ENCODE measurements at regions not wholly inside any gene's neighbourhood (a gene's known extent, or its start where the extent isn't known, plus 50 kb on each side); places are given as distances from the start of the nearest gene placed in this dataset.

DNA sequence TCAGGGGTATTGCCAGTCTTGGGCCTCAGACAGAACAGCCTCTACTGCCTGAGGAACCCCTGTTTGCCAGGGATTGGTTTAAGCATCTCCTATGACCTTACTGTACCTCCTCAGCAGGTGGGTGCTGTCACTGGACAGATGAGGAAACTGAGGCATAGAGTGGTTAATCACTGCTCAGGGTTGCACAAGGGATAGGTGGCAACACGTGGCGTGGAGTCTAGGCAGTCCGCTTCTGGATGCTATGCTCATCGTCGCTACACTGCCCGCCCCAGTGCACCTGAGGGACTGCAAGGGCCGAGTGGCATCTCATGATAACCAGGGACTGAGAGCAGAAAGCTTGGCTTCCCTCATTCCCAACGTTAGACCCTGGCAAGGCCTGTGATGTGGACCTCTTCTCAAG is 101.8 kb upstream of the SULF2 start:
- H3K4me3 ChIP-seq = no peak overlapping the region
- no TSS peak for BruUV-seq (replicated peaks)
- intact Hi-C loops (cut with micrococcal nuclease; ENCODE audit: unreplicated experiment) = no loop called here
- no peak for ATAC-seq
- WGBS (ENCODE audit: insufficient coverage, insufficient replicate concordance, low lambda C conversion rate, missing lambda C conversion rate) = 25% methylated on average over 8 of the region's 8 CpGs
- H2AFZ ChIP-seq (ENCODE audit: control insufficient read depth, low read depth, low read length) = no peak overlapping the region
- peaks cover 0 to 2% of the 10 kb centered on the region in 2 experiments; a peak in 2 of 4 replicates for H3K27me3 ChIP-seq (replicated peaks in 1 of 2; ENCODE audit: control insufficient read depth in 2 of 2, insufficient read depth in 2 of 2, low read length in 1 of 2)
- CTCF ChIA-PET = no interaction called here
- no peak for FAIRE-seq
- no peaks in the 10 kb centered on the region for H3K79me2 ChIP-seq (ENCODE audit: control insufficient read depth, insufficient read depth, low read length)
- TF ChIP-seq POU2F2 (IDR thresholded peaks at IDR 0.05; ENCODE audit: borderline replicate concordance, low read depth, low read length) (no peak), NFYB (IDR thresholded peaks at IDR 0.05; ENCODE audit: insufficient read depth, low read depth, low read length) (no peak), RELA (IDR thresholded peaks at IDR 0.05; ENCODE audit: borderline replicate concordance, partially characterized antibody) (no peak), SMARCA5 (IDR thresholded peaks at IDR 0.05) (no peak), TCF7 (IDR thresholded peaks at IDR 0.05; ENCODE audit: borderline replicate concordance) (no peak), E4F1 (IDR thresholded peaks at IDR 0.05; ENCODE audit: borderline replicate concordance, partially characterized antibody) (no peak), CEBPZ (IDR thresholded peaks at IDR 0.05; ENCODE audit: low read depth, low read length) (no peak), EP300 (IDR thresholded peaks at IDR 0.05; ENCODE audit: borderline replicate concordance in 1 of 2, control insufficient read depth in 1 of 2, low read depth in 2 of 2, low read length in 2 of 2) (no peak)
- POLR2A ChIA-PET = no interaction called here
- H3K4me2 ChIP-seq (ENCODE audit: control insufficient read depth, insufficient read depth) = no peak overlapping the region
- H3K36me3 ChIP-seq (ENCODE audit: control insufficient read depth in 2 of 2, insufficient read depth in 2 of 2, low read length in 1 of 2) = no peaks in the 10 kb centered on the region
- SMC1A ChIA-PET (ENCODE audit: uncharacterized antibody, unreplicated experiment) = no interaction called here
- no peak overlapping the region for H3K9ac ChIP-seq (ENCODE audit: control insufficient read depth, insufficient read depth, low read length)
- in situ Hi-C loops (cut with MboI) = no loop called here
- H3K9me3 ChIP-seq (replicated peaks; ENCODE audit: control insufficient read depth, insufficient read depth, low read length) = no peaks in the 10 kb centered on the region
- no peak for DNase-seq (ENCODE audit: low read depth, low spot score)
- H3K27ac ChIP-seq (ENCODE audit: control insufficient read depth, insufficient read depth) = no peak overlapping the region
- no peaks in the 10 kb centered on the region for H3K4me1 ChIP-seq (ENCODE audit: control insufficient read depth, insufficient read depth, low read length)
- H4K20me1 ChIP-seq (ENCODE audit: control insufficient read depth, insufficient read depth) = no peaks in the 10 kb centered on the region
- RAD21 ChIA-PET (ENCODE audit: unreplicated experiment) = no interaction called here
